Heart left ventricle (tissue), 16 donors: ENCODE measurements at regions not wholly inside any gene's neighbourhood (a gene's known extent, or its start where the extent isn't known, plus 50 kb on each side); places are given as distances from the start of the nearest gene placed in this dataset.

ENCODE experiments used
- ATAC-seq, 4 donors: fragments of 200-7000 bp; cut with Tn5 transposase; one replicate each; pipeline ENCODE4 v1.9.1; 2020 to 2022; ENCODE audit warnings: moderate library complexity in 4 of 4, mild to moderate bottlenecking in 3 of 4, moderate number of reproducible peaks in 1 of 4
- DNase-seq, 5 donors: peaks; one replicate each; pipeline ENCODE4 v3.0.0-alpha.2; 2020
- H3K27ac ChIP-seq, 12 donors: fragments of 200-600 bp; sonication (generic) in 4 of 12; one replicate each; pipeline versions ENCODE4 v1.5.0 to v1.8.0; 2016 to 2022; ENCODE audit warnings: mild to moderate bottlenecking in 2 of 12
- H3K27me3 ChIP-seq, 9 donors: fragments of 200-600 bp; sonication (generic) in 2 of 9; one replicate each; pipeline versions ENCODE4 v1.5.1 to v1.8.0; 2016 to 2022; ENCODE audit warnings: mild to moderate bottlenecking in 3 of 9
- H3K36me3 ChIP-seq, 9 donors: fragments of 200-600 bp; sonication (generic) in 2 of 9; one replicate each; pipeline versions ENCODE4 v1.5.0 to v1.8.0; 2018 to 2022; ENCODE audit warnings: mild to moderate bottlenecking in 2 of 9
- H3K4me1 ChIP-seq, 12 donors: fragments of 200-600 bp; sonication (generic) in 4 of 12; one replicate each; pipeline versions ENCODE4 v1.5.0 to v1.8.0; 2016 to 2022; ENCODE audit warnings: mild to moderate bottlenecking in 3 of 12
- H3K4me3 ChIP-seq, 12 donors: fragments of 200-600 bp; sonication (generic) in 4 of 12; one replicate each; pipeline versions ENCODE4 v1.5.0 to v1.8.0; 2017 to 2022; ENCODE audit warnings: mild to moderate bottlenecking in 9 of 12, moderate library complexity in 4 of 12
- H3K9me3 ChIP-seq, 12 donors: fragments of 200-600 bp; sonication (generic) in 4 of 12; one replicate each; pipeline versions ENCODE4 v1.5.0 to v1.8.0; 2016 to 2022; ENCODE audit warnings: mild to moderate bottlenecking in 1 of 12
- CTCF ChIP-seq, 12 donors: fragments of 200-600 bp; sonication (generic) in 4 of 12; IDR thresholded peaks; one replicate each; pipeline versions ENCODE4 v1.5.0 to v1.8.0; 2018 to 2022; ENCODE audit warnings: antibody characterized with exemption in 12 of 12, mild to moderate bottlenecking in 5 of 12
- POLR2A ChIP-seq, 2 donors: fragments of 450-650 bp; IDR thresholded peaks; one replicate each; pipeline ENCODE4 v1.6.1; 2017; ENCODE audit warnings: antibody characterized with exemption in 2 of 2, mild to moderate bottlenecking in 2 of 2, moderate library complexity in 2 of 2
- WGBS, 4 donors: extraction: QIAGEN DNeasy Blood & Tissue Kit in 2 of 4; methylation state at CpG; one replicate each; pipeline versions ENCODE4 v1.1.5 to v1.1.7; 2013 to 2018; 5-methylcytosine and 5-hydroxymethylcytosine counted together
- intact Hi-C, 10 donors: fragments of 100-400 bp; cut with DNase I; formaldehyde crosslinking; loops; one replicate each; pipeline versions ENCODE4 v1.11.1 to v1.14.2; 2022
- donor health status: ischemic (EF 13 %, LVEDD 7.1; RV severe dilation, severe dysfunction).
- donor health status: healthy with polysubstance abuse.
- donor health status: DM: no; HTN: yes; CAD: no.
- donor health status: DM: no; HTN: no; CAD: no.
- donor health status: ischemic (EF 25% LVEDD 6.9; RV normal size, moderate dysfunction).
- donor health status: ischemic (EF 25% LVEDD 5.7; RV mildly dilated, moderate dysfunction).
- donor health status: healthy.
- donor health status: DM: yes; HTN: yes; CAD: no.
- donor health status: ischemic (EF 35%, LVEDD 5.7; RV mildly dilated, moderate dysfunction).
- donor health status: nonischemic (EF 11% LVEDD 7.7; RV severe dilation, severe dysfunction).
- donor health status: DM: yes; HTN: yes; CAD: no.
- donor health status: PGD.
- donor health status: ischemic (EF 29% LVEDD 5.4; RV normal size, mild dysfunction).
- donor health status: nonischemic (EF 23%, LVEDD 6.1; RV moderate dilation, normal function).

- DNase-seq (no peak), ATAC-seq (no peak)
- TF ChIP-seq CTCF (IDR thresholded peaks at IDR 0.05) (no peak), POLR2A (IDR thresholded peaks at IDR 0.05) (no peak)
- Histone ChIP-seq H3K4me3 (no peak overlapping the region), H3K36me3 (no peaks in the 10 kb centered on the region), H3K27me3 (no peaks in the 10 kb centered on the region), H3K9me3 (no peaks in the 10 kb centered on the region), H3K4me1 (no peaks in the 10 kb centered on the region), H3K27ac (no peak overlapping the region)
- 51 to 65% methylated on average over 4 of the region's 4 CpGs; no CpG with 5 or more reads in 2 of the 4 donors for WGBS, 4 donors
- intact Hi-C loops, result no loop called here
These were observed 1025.3 kb upstream of the AMELY start for GRCh38 chrY:7936831-7937230.

- no peak overlapping the region for H3K4me3 ChIP-seq
- no peaks in the 10 kb centered on the region for H3K36me3 ChIP-seq
- DNase-seq (peak in 1 of 5 donors; percentile 3), ATAC-seq (peak in 1 of 4 donors; percentile 52)
- intact Hi-C loops, result no loop called here
- H3K4me1 ChIP-seq, result no peaks in the 10 kb centered on the region
- TF ChIP-seq POLR2A (IDR thresholded peaks at IDR 0.05), result no peak
- no peak for TF ChIP-seq CTCF (IDR thresholded peaks at IDR 0.05)
- H3K9me3 ChIP-seq, result no peaks in the 10 kb centered on the region
- no peaks in the 10 kb centered on the region for H3K27me3 ChIP-seq
- 53 to 55% methylated on average over 1 of the region's 1 CpG; no CpG with 5 or more reads in 2 of the 4 donors for WGBS, 4 donors
- no peak overlapping the region for H3K27ac ChIP-seq
These were observed 1024.5 kb upstream of the AMELY start for GRCh38 chrY:7936046-7936445.

- intact Hi-C loops, result no loop called here
- ATAC-seq (no peak), DNase-seq (no peak)
- Histone ChIP-seq H3K36me3 (no peaks in the 10 kb centered on the region), H3K4me3 (no peak overlapping the region), H3K27ac (no peak overlapping the region), H3K27me3 (no peaks in the 10 kb centered on the region), H3K4me1 (no peaks in the 10 kb centered on the region), H3K9me3 (no peaks in the 10 kb centered on the region)
- TF ChIP-seq CTCF (IDR thresholded peaks at IDR 0.05), result no peak
- no peak for TF ChIP-seq POLR2A (IDR thresholded peaks at IDR 0.05)
- 60% methylated on average over 2 of the region's 2 CpGs; no CpG with 5 or more reads in 2 of the 4 donors for WGBS, 4 donors
These were observed 1024.1 kb upstream of the AMELY start for GRCh38 chrY:7935606-7936005.

GRCh38 chrY:7932424-7932823 is 1020.9 kb upstream of the AMELY start:
- 56% methylated on average over 1 of the region's 1 CpG; no CpG with 5 or more reads in 2 of the 4 donors for WGBS, 4 donors
- no peaks in the 10 kb centered on the region for H3K4me1 ChIP-seq
- no peak for TF ChIP-seq POLR2A (IDR thresholded peaks at IDR 0.05)
- TF ChIP-seq CTCF (IDR thresholded peaks at IDR 0.05), result no peak
- H3K27me3 ChIP-seq, result no peaks in the 10 kb centered on the region
- H3K27ac ChIP-seq, result no peak overlapping the region
- H3K4me3 ChIP-seq, result no peak overlapping the region
- intact Hi-C loops, result no loop called here
- ATAC-seq (no peak), DNase-seq (no peak)
- H3K36me3 ChIP-seq, result no peaks in the 10 kb centered on the region
- H3K9me3 ChIP-seq, result no peaks in the 10 kb centered on the region
